SIG-M5 treated with dmso at 0.1 percent for 504 hours (cell line): ENCODE measurements at regions not wholly inside any gene's neighbourhood (a gene's known extent, or its start where the extent isn't known, plus 50 kb on each side); places are given as distances from the start of the nearest gene placed in this dataset.

Source experiments
- DNase-seq: peaks from one replicate; lab custom pipeline; 2025; ENCODE audit not compliant: unreplicated experiment; lab: John Stamatoyannopoulos, UW

DNA sequence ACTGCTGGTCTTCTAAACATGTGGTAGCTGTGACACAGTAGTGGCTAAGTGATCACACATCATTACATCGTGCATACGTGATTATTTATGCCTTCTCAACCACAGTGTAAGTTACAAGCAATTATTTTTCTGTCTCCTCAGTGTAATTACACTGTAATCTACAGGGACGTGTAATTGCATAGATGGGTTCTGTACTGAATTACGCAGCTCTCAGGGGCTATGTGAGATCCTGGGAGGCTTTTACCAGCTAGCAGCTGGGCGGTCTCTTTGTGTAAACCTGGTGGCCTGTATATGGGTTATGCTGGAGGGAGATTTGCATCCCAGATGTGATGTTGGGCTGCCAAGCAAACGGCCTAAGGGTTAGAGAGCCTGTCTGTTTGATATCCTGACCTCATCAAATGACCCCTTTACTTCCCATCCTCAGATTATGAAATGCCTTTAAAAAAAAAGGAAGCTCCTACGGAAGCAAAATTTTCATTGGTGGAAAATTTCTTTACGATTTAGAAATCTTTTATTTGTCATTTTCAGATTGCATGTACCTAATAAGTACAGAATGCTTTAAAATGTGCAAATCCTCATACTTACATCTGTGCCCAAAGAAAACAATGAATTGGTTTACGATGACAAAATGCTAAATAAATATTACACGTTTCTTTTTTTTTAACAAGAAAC is 402.8 kb upstream of the JAG1 start:
- DNase-seq = no peak

- no peak for DNase-seq
These were observed 403.4 kb upstream of the JAG1 start for GRCh38 chr20:11077226-11077625.

GRCh38 chr20:11080010-11080409 is 406.2 kb upstream of the JAG1 start:
- no peak for DNase-seq

DNA sequence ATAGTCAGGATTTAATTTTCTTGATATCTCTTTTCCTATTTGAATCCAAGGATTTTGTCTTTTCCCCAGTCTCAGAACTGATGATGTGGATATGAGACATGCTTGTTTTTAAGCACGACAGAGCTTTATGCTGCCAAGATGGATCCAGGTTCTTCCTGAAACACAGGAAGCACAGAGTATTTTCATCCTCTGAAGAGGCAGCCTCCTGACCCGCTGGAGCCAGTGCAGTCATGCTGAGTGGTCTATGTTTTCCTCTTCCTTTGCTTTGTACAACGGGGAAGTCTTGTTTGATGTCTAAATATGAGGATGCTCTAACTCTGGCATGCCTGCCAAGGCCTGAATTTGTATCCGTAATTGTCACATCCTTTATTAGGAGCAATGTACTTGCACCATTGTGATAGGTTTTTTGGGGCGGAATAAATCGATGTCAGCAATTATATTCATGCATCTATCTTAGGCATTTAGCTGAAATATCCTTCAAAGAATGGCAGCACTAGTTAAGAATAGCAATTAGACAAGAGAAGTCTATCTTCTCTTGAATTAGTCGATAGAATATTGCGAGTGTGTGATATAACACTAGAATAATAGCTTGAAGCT is 407.1 kb upstream of the JAG1 start:
- DNase-seq = no peak

DNA sequence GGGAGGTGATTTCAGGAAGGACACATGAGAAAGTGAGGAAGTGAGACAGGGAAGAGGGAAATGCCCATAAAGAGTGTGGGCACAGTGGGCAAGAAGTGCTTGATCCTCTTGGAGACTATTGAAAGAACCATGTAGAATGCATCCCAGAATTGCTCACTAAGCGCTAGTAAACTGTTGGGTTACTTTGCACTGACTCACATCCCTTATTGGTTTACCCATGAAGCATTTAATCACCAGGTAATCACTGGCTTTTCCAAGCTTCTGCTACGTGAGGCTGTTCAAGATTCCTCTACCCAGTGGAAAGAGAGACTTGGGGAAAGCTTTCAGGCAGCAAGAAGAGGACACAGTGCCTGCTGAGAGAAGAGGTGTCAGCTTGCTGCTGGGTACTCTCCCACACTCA is 410.0 kb upstream of the JAG1 start:
- no peak for DNase-seq

GRCh38 chr20:11084508-11084907 is 410.7 kb upstream of the JAG1 start:
- no peak for DNase-seq

DNA sequence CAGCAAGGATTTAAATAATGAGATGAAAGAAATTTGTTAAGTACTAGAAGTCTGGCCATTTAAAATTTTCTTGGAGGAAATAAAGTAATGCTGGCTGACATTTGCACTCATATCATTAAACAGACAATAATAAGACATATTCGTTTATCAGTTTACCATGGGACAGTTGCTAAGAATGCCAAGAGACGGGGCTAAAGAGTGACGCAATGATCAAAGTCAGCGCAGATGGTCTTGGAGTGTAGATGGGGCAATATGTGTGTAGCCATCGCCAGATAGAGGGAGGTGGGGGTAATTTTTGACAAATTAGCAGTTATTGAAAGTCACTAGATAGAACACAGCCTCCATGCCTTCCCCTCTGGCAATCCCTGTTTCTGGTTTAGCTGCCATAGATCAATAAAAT is 413.2 kb upstream of the JAG1 start:
- no peak for DNase-seq

- DNase-seq = no peak
These were observed 417.0 kb upstream of the JAG1 start for GRCh38 chr20:11090751-11091150.

GRCh38 chr20:11091511-11091910 is 417.7 kb upstream of the JAG1 start:
- no peak for DNase-seq

DNA sequence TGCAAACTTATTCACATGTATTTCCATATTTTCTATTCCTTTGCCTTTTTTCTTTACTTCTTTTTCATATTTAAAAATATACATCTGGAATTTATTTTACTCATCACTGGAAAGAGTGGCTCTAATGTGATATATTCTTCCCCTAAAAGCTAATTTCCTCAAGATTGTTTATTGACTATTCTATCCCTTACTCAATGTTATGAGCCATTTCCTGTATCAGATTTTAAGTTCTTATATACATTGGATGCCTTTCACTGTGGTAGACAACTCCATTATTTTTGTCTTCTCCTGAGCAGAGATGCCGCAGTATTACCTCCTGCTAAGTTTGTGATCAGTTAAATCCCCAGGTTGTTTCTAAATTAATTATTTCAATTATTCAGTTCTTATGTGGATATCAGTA is 418.4 kb upstream of the JAG1 start:
- no peak for DNase-seq

- DNase-seq = no peak
These were observed 420.4 kb upstream of the JAG1 start for GRCh38 chr20:11094196-11094595.

DNA sequence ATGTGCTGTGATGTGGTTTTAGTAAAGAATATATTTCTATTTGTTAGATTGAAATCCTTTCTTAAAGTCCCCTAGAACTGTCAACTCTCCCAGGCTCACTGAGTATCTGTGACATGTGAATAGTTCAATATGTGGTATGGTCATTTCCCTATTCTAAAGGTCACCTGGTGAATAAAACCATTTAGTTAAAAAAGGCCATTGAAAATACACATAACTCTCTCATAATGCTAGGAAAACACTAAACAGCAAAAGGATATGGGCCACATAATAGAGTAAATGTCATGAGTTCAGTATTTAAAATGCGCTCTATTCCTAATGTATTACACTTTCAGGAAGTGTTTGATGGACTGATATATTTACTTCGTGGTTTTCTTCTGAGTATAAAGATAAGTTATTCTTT is 420.9 kb upstream of the JAG1 start:
- no peak for DNase-seq

DNA sequence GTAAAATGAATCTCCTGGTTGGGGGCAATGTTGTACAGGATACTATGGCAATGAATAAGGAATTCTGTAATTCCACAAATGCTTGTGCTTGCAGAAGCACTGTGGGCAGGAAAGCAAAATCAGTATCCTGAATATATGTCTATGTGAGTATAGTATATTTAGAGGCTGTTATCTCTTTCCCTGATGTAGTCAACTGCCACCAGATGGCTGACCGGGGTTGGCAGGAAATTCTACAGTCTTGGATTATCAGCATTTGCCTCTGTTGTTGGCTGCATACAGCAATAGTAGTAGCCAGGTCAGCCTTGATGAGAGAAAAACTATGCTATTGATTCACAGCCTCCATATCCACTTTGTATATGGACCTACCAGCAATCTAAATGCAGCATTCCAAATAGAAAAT is 425.1 kb upstream of the JAG1 start:
- DNase-seq = no peak

- no peak for DNase-seq
These were observed 427.4 kb upstream of the JAG1 start for GRCh38 chr20:11101243-11101642.

GRCh38 chr20:11101696-11102095 is 427.9 kb upstream of the JAG1 start:
- DNase-seq = no peak

- DNase-seq = no peak
These were observed 430.1 kb upstream of the JAG1 start for GRCh38 chr20:11103866-11104265.

- no peak for DNase-seq
These were observed 434.5 kb upstream of the JAG1 start for GRCh38 chr20:11108102-11108810.

DNA sequence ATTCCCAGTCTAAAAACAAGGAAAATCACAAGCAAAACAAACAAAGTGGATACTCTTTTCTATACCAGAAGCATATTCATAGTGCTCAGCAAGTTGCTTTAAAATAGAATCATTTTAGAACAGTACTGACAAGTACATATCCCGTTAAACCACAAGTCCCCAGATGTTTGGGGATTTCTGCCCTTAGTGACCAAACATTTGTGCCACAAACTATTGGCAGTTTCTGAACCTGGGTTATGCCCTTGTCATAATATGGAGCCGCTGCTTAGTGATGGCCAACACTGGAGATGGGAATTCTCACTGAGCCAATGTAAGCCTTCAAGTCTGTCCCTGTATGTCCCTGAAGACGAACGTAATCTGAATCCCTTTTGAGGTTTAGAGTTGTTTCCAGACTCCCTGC is 436.7 kb upstream of the JAG1 start:
- DNase-seq = no peak

DNA sequence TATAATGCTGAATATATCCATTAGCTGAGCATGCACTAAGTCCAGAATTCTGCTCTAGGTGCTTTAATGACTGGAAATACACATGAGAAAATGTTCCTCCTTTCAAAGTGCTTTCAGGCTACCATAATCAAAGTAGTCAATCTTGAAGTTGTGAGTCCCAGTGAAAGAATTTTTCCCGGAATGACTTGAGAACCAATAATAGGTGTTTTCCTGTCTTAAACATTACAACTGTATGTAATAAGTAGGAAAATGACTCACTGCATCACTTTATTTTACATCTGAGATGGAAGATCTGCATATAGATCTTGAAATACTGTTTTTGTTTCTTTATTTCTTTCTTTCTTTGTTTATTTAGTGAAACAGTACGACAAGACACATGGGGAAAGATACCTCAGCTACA is 437.4 kb upstream of the JAG1 start:
- DNase-seq = no peak

GRCh38 chr20:11112832-11113231 is 439.0 kb upstream of the JAG1 start:
- DNase-seq = no peak

GRCh38 chr20:11114382-11114781 is 440.6 kb upstream of the JAG1 start:
- DNase-seq = no peak

DNA sequence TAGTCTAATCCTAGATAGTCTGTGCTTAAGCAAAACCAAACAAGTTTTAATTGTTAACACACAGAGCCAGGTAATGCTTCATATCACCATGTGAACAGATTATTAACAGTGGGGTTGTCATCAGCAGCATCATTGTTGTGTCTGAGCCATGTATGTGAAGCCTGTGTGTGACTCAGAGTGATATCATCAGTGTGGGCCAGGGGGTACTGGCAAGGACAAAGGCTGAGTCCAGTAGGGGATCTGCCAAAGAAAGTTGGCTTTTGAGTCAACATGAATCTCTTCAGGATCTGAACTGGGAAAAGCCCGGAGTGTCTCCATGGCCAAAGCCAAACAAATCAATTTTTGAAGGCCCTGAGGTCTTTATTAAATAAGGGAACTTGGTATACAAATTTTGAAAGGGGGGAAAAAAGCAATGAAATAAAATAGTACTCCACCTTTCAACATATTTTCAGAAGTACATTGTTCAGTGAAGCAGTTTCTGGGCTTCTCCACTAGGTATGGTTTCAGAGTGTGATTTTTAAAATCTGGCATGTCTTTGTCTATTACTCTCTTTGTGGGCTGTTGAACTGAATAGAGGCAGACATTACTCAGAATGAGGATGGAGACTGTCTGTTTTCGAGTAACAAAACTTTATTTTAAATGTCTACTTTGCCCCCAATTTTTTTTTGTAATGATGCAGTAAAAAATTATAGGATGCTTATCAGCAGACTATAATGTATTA is 444.2 kb upstream of the JAG1 start:
- DNase-seq = no peak
